IPS-18a (cell line): ENCODE measurements at regions not wholly inside any gene's neighbourhood (a gene's known extent, or its start where the extent isn't known, plus 50 kb on each side); places are given as distances from the start of the nearest gene placed in this dataset.
"Not testable (repeated sequence)": the region's sequence is repeated elsewhere in the genome, so short reads cannot be mapped to it uniquely, and the experiment has no call there.

ENCODE experiments used
- H3K27ac ChIP-seq: one replicate; pipeline ENCODE4 v1.5.1; 2013; ENCODE audit warnings: low read length
- H3K27me3 ChIP-seq: one replicate; pipeline ENCODE4 v1.6.1; 2013; ENCODE audit warnings: mild to moderate bottlenecking, low read length; ENCODE audit not compliant: control insufficient read depth, insufficient read depth
- H3K36me3 ChIP-seq: one replicate; pipeline ENCODE4 v1.6.1; 2013; ENCODE audit warnings: low read depth, low read length; ENCODE audit not compliant: control insufficient read depth
- H3K4me1 ChIP-seq: one replicate; pipeline ENCODE4 v1.6.1; 2013; ENCODE audit warnings: low read depth, low read length; ENCODE audit not compliant: control insufficient read depth
- H3K4me3 ChIP-seq: one replicate; pipeline ENCODE4 v1.5.1; 2013; ENCODE audit warnings: low read length
- H3K9ac ChIP-seq: one replicate; pipeline ENCODE4 v1.6.1; 2013; ENCODE audit warnings: mild to moderate bottlenecking, low read length, moderate library complexity
- H3K9me3 ChIP-seq: one replicate; pipeline ENCODE4 v1.6.1; 2013; ENCODE audit warnings: low read depth, low read length; ENCODE audit not compliant: control insufficient read depth

GRCh38 chr10:26621243-26621888 lies 76.1 kb upstream of the PDSS1 start:
- Histone ChIP-seq H3K36me3 (no peaks in the 10 kb centered on the region), H3K27me3 (peaks cover 19% of the 10 kb centered on the region), H3K27ac (no peak overlapping the region), H3K4me3 (no peak overlapping the region), H3K9me3 (no peaks in the 10 kb centered on the region), H3K9ac (no peak overlapping the region), H3K4me1 (no peaks in the 10 kb centered on the region)

- no peak overlapping the region for H3K27ac ChIP-seq
- no peaks in the 10 kb centered on the region for H3K4me1 ChIP-seq
- H3K36me3 ChIP-seq = no peaks in the 10 kb centered on the region
- peaks cover 19% of the 10 kb centered on the region for H3K27me3 ChIP-seq
- peak overlapping the region; percentile 61 for H3K4me3 ChIP-seq
- H3K9ac ChIP-seq = peak overlapping the region; percentile 38
- H3K9me3 ChIP-seq = no peaks in the 10 kb centered on the region
Observed at GRCh38 chr10:26621889-26622711, 75.4 kb upstream of the PDSS1 start.

GRCh38 chr10:26622891-26623290 lies 74.6 kb upstream of the PDSS1 start:
- no peak overlapping the region for H3K9ac ChIP-seq
- no peaks in the 10 kb centered on the region for H3K36me3 ChIP-seq
- peak overlapping the region; percentile 61 for H3K4me3 ChIP-seq
- H3K27me3 ChIP-seq = peaks cover 19% of the 10 kb centered on the region
- H3K4me1 ChIP-seq = no peaks in the 10 kb centered on the region
- no peaks in the 10 kb centered on the region for H3K9me3 ChIP-seq
- no peak overlapping the region for H3K27ac ChIP-seq

- Histone ChIP-seq H3K27me3 (peaks cover 19% of the 10 kb centered on the region), H3K4me1 (no peaks in the 10 kb centered on the region), H3K9me3 (no peaks in the 10 kb centered on the region), H3K36me3 (no peaks in the 10 kb centered on the region), H3K27ac (no peak overlapping the region), H3K4me3 (no peak overlapping the region), H3K9ac (no peak overlapping the region)
Observed at GRCh38 chr10:26624006-26624405, 73.5 kb upstream of the PDSS1 start.

GRCh38 chr10:26626066-26626465 lies 71.4 kb upstream of the PDSS1 start:
- Histone ChIP-seq H3K27me3 (peaks cover 19% of the 10 kb centered on the region), H3K4me3 (no peak overlapping the region), H3K36me3 (no peaks in the 10 kb centered on the region), H3K27ac (no peak overlapping the region), H3K9ac (no peak overlapping the region), H3K9me3 (no peaks in the 10 kb centered on the region), H3K4me1 (no peaks in the 10 kb centered on the region)

GRCh38 chr10:26627324-26627723 lies 70.2 kb upstream of the PDSS1 start:
- Histone ChIP-seq H3K4me1 (no peaks in the 10 kb centered on the region), H3K36me3 (no peaks in the 10 kb centered on the region), H3K27me3 (peaks cover 10% of the 10 kb centered on the region), H3K4me3 (no peak overlapping the region), H3K27ac (no peak overlapping the region), H3K9me3 (no peaks in the 10 kb centered on the region), H3K9ac (no peak overlapping the region)

- Histone ChIP-seq H3K4me1 (no peaks in the 10 kb centered on the region), H3K27ac (no peak overlapping the region), H3K4me3 (no peak overlapping the region), H3K9ac (no peak overlapping the region), H3K36me3 (no peaks in the 10 kb centered on the region), H3K9me3 (no peaks in the 10 kb centered on the region), H3K27me3 (no peaks in the 10 kb centered on the region)
Observed at GRCh38 chr10:26628395-26628794, 69.1 kb upstream of the PDSS1 start.

GRCh38 chr10:26632171-26632570 lies 65.3 kb upstream of the PDSS1 start:
- not testable (repeated sequence) for H3K36me3 ChIP-seq, H3K9me3 ChIP-seq, H3K27me3 ChIP-seq, H3K27ac ChIP-seq, H3K4me3 ChIP-seq, H3K4me1 ChIP-seq, H3K9ac ChIP-seq

GRCh38 chr10:26634111-26634510 lies 63.4 kb upstream of the PDSS1 start:
- H3K4me3 ChIP-seq, H3K9ac ChIP-seq, H3K4me1 ChIP-seq, H3K27me3 ChIP-seq, H3K36me3 ChIP-seq, H3K9me3 ChIP-seq, H3K27ac ChIP-seq: not testable (repeated sequence)

GRCh38 chr10:26637521-26638275 lies 59.8 kb upstream of the PDSS1 start:
- Histone ChIP-seq H3K27me3 (no peaks in the 10 kb centered on the region), H3K27ac (no peak overlapping the region), H3K4me3 (no peak overlapping the region), H3K36me3 (no peaks in the 10 kb centered on the region), H3K4me1 (no peaks in the 10 kb centered on the region), H3K9me3 (no peaks in the 10 kb centered on the region), H3K9ac (no peak overlapping the region)

- H3K4me1 ChIP-seq = no peaks in the 10 kb centered on the region
- H3K4me3 ChIP-seq = no peak overlapping the region
- no peaks in the 10 kb centered on the region for H3K27me3 ChIP-seq
- H3K9me3 ChIP-seq = no peaks in the 10 kb centered on the region
- no peaks in the 10 kb centered on the region for H3K36me3 ChIP-seq
- H3K9ac ChIP-seq = no peak overlapping the region
- H3K27ac ChIP-seq = no peak overlapping the region
Observed at GRCh38 chr10:26640391-26640790, 57.1 kb upstream of the PDSS1 start.
